Keratinocyte (primary cell): ENCODE measurements at regions not wholly inside any gene's neighbourhood (a gene's known extent, or its start where the extent isn't known, plus 50 kb on each side); places are given as distances from the start of the nearest gene placed in this dataset.

ENCODE experiments used
- DNase-seq: peaks from one replicate; pipeline ENCODE4 v3.0.0-alpha.2; 2011; ENCODE audit warnings: low read depth, missing footprints, low spot score
- FAIRE-seq: peaks from 2 replicates; lab custom pipeline; 2011; peaks lifted over from hg19 to GRCh38; lab: Jason Lieb, UNC
- H2AFZ ChIP-seq: 2 replicates; pipeline ENCODE4 v1.6.0; 2012; ENCODE audit warnings: low read length, control low read depth, inconsistent platforms; ENCODE audit not compliant: control insufficient read depth
- H3K27ac ChIP-seq: 2 replicates; pipeline ENCODE4 v1.5.1; 2011; ENCODE audit warnings: low read length; ENCODE audit not compliant: control insufficient read depth, insufficient read depth
- H3K27me3 ChIP-seq: 3 replicates; pipeline ENCODE4 v1.6.0; 2011; ENCODE audit warnings: low read length; ENCODE audit not compliant: control insufficient read depth, insufficient read depth; ENCODE audit errors: extremely low read depth
- H3K36me3 ChIP-seq, 2 experiments: 2 replicates in 1 of 2; 3 replicates in 1 of 2; pipeline ENCODE4 v1.5.1; 2011; ENCODE audit warnings: low read length in 2 of 2, mild to moderate bottlenecking in 1 of 2; ENCODE audit not compliant: control insufficient read depth in 2 of 2, insufficient read depth in 2 of 2; ENCODE audit errors: extremely low read depth in 1 of 2
- H3K4me1 ChIP-seq: 3 replicates; pipeline ENCODE4 v1.5.1; 2011; ENCODE audit warnings: low read length; ENCODE audit not compliant: control insufficient read depth, insufficient read depth; ENCODE audit errors: extremely low read depth
- H3K4me2 ChIP-seq: 3 replicates; pipeline ENCODE4 v1.6.0; 2011; ENCODE audit warnings: low read depth, low read length; ENCODE audit not compliant: control insufficient read depth, insufficient read depth; ENCODE audit errors: extremely low read depth
- H3K4me3 ChIP-seq, 3 experiments: fragments of 200-600 bp in 1 of 3; sonication (generic) in 1 of 3; 2 replicates in 2 of 3; 3 replicates in 1 of 3; pipeline ENCODE4 v1.5.1; 2011 to 2016; ENCODE audit warnings: low read length in 3 of 3, mild to moderate bottlenecking in 3 of 3, control low read depth in 2 of 3, inconsistent platforms in 1 of 3, low read depth in 1 of 3, mixed read lengths in 1 of 3, mixed run types in 1 of 3, moderate library complexity in 1 of 3; ENCODE audit not compliant: control insufficient read depth in 2 of 3, insufficient read depth in 2 of 3; ENCODE audit errors: extremely low read depth in 1 of 3
- H3K79me2 ChIP-seq: 2 replicates; pipeline ENCODE4 v1.6.0; 2012; ENCODE audit warnings: low read length; ENCODE audit not compliant: control insufficient read depth, insufficient read depth
- H3K9ac ChIP-seq: 3 replicates; pipeline ENCODE4 v1.6.0; 2011; ENCODE audit warnings: low read length; ENCODE audit not compliant: control insufficient read depth, insufficient read depth; ENCODE audit errors: extremely low read depth
- H3K9me1 ChIP-seq: 3 replicates; pipeline ENCODE4 v1.6.0; 2011; ENCODE audit warnings: low read length; ENCODE audit not compliant: control insufficient read depth, insufficient read depth; ENCODE audit errors: extremely low read depth
- H3K9me3 ChIP-seq: 2 replicates; pipeline ENCODE4 v1.5.1; 2012; ENCODE audit warnings: low read depth, low read length; ENCODE audit not compliant: control insufficient read depth
- H4K20me1 ChIP-seq: 3 replicates; pipeline ENCODE4 v1.6.0; 2011; ENCODE audit warnings: low read length; ENCODE audit not compliant: control insufficient read depth, insufficient read depth; ENCODE audit errors: extremely low read depth
- CTCF ChIP-seq, 3 experiments: IDR thresholded peaks in 1 of 3; conservative IDR thresholded peaks in 1 of 3; optimal IDR thresholded peaks in 1 of 3; 2 replicates in 2 of 3; 3 replicates in 1 of 3; pipeline versions ENCODE3 to v1.5.1; 2011; ENCODE audit warnings: low read length in 3 of 3, mild to moderate bottlenecking in 3 of 3, moderate library complexity in 2 of 3, control low read depth in 1 of 3, inconsistent platforms in 1 of 3; ENCODE audit not compliant: insufficient read depth in 2 of 3; ENCODE audit errors: extremely low read depth in 1 of 3
- EZH2 ChIP-seq: IDR thresholded peaks from one replicate; pipeline ENCODE4 v1.6.1; 2012; ENCODE audit warnings: inconsistent platforms, mild to moderate bottlenecking, low read length, moderate library complexity
- dilution Hi-C: fragments of 300-500 bp; cut with MboI; formaldehyde crosslinking; loops from one replicate; pipeline ENCODE4 v1.7.0; 2020; ENCODE audit warnings: low sequenced_read_pairs; ENCODE audit not compliant: extremely low pct_ligation_motif_present

GRCh38 chr4:34289489-34289888 is 1954.8 kb downstream of the ARAP2 start:
- Histone ChIP-seq H3K9ac (no peak overlapping the region), H4K20me1 (no peaks in the 10 kb centered on the region), H3K4me2 (no peak overlapping the region), H3K9me1 (no peaks in the 10 kb centered on the region), H2AFZ (no peak overlapping the region), H3K4me3 (no peak overlapping the region), H3K9me3 (no peaks in the 10 kb centered on the region), H3K27ac (no peak overlapping the region), H3K36me3 (no peaks in the 10 kb centered on the region), H3K79me2 (no peaks in the 10 kb centered on the region), H3K27me3 (no peaks in the 10 kb centered on the region), H3K4me1 (no peaks in the 10 kb centered on the region)
- TF ChIP-seq EZH2 (no peak), CTCF (optimal IDR thresholded peaks at IDR 0.05 in 1 of 3, IDR thresholded peaks at IDR 0.05 in 1 of 3, conservative IDR thresholded peaks at IDR 0.05 in 1 of 3; ENCODE audit: extremely low read depth in 1 of 3, insufficient read depth in 2 of 3, low read length in 3 of 3) (no peak)
- FAIRE-seq (no peak), DNase-seq (no peak)
- dilution Hi-C loops, result no loop called here

GRCh38 chr4:34289962-34290361 is 1954.4 kb downstream of the ARAP2 start:
- no peaks in the 10 kb centered on the region for H3K27me3 ChIP-seq
- no peak overlapping the region for H3K4me3 ChIP-seq
- H4K20me1 ChIP-seq, result no peaks in the 10 kb centered on the region
- TF ChIP-seq EZH2 (no peak), CTCF (optimal IDR thresholded peaks at IDR 0.05 in 1 of 3, IDR thresholded peaks at IDR 0.05 in 1 of 3, conservative IDR thresholded peaks at IDR 0.05 in 1 of 3; ENCODE audit: extremely low read depth in 1 of 3, insufficient read depth in 2 of 3, low read length in 3 of 3) (no peak)
- H3K9ac ChIP-seq, result no peak overlapping the region
- DNase-seq, result no peak
- H3K36me3 ChIP-seq, result no peaks in the 10 kb centered on the region
- FAIRE-seq, result no peak
- no peaks in the 10 kb centered on the region for H3K79me2 ChIP-seq
- no peak overlapping the region for H2AFZ ChIP-seq
- H3K4me1 ChIP-seq, result no peaks in the 10 kb centered on the region
- no peaks in the 10 kb centered on the region for H3K9me1 ChIP-seq
- no peaks in the 10 kb centered on the region for H3K9me3 ChIP-seq
- dilution Hi-C loops, result no loop called here
- no peak overlapping the region for H3K4me2 ChIP-seq
- no peak overlapping the region for H3K27ac ChIP-seq
